ENCODE measurements at regions not wholly inside any gene's neighbourhood (a gene's known extent, or its start where the extent isn't known, plus 50 kb on each side); places are given as distances from the start of the nearest gene placed in this dataset.

GRCh38 chr12:126159139-126159538 is 1093.9 kb downstream of the AACS start:
- H3K14ac ChIP-seq (ENCODE audit: low read length) = no peak overlapping the region
- H3K79me1 ChIP-seq (ENCODE audit: low read depth, low read length) = no peaks in the 10 kb centered on the region
- no peak overlapping the region for H3K23ac ChIP-seq (ENCODE audit: low read depth, low read length, poor library complexity)
- no peak overlapping the region for H2AFZ ChIP-seq (ENCODE audit: low read length)
- no peak overlapping the region for H3K18ac ChIP-seq (ENCODE audit: low read length)
- no peak overlapping the region for H3K27ac ChIP-seq (replicated peaks; ENCODE audit: low read length)
- WGBS, 2 donors (ENCODE audit: extremely low coverage in 2 of 2, insufficient read length in 2 of 2, insufficient replicate concordance in 1 of 2) = no CpG with 5 or more reads among the region's 5 CpGs
- no peak overlapping the region for H3K4me3 ChIP-seq (ENCODE audit: low read length in 2 of 2)
- H2BK5ac ChIP-seq (ENCODE audit: low read length) = no peak overlapping the region
- H2BK120ac ChIP-seq (ENCODE audit: low read depth, low read length) = no peak overlapping the region
- H3K27me3 ChIP-seq (ENCODE audit: control insufficient read depth in 3 of 3, insufficient read depth in 3 of 3, low read depth in 1 of 3, low read length in 3 of 3) = no peaks in the 10 kb centered on the region
- H3K9ac ChIP-seq (ENCODE audit: low read depth, low read length, poor library complexity) = no peak overlapping the region
- no peak overlapping the region for H2AK5ac ChIP-seq (ENCODE audit: low read depth, low read length)
- DNase-seq (ENCODE audit: low spot score) = no peak
- H2BK12ac ChIP-seq (ENCODE audit: low read length) = no peak overlapping the region
- no peaks in the 10 kb centered on the region for H3K4me1 ChIP-seq (ENCODE audit: control insufficient read depth in 2 of 2, insufficient read depth in 1 of 2, low read depth in 1 of 2, low read length in 2 of 2)
- no peak overlapping the region for H3K4me2 ChIP-seq (ENCODE audit: insufficient read depth, low read length, poor library complexity, severe bottlenecking)
- no peak overlapping the region for H4K91ac ChIP-seq (ENCODE audit: low read depth, low read length, poor library complexity)
- H3K4ac ChIP-seq (ENCODE audit: low read length) = no peak overlapping the region
- no peak overlapping the region for H2BK15ac ChIP-seq (ENCODE audit: low read length)
- H4K8ac ChIP-seq (ENCODE audit: low read depth, low read length) = no peak overlapping the region
- no peaks in the 10 kb centered on the region for H3K9me3 ChIP-seq (replicated peaks in 1 of 2; ENCODE audit: control insufficient read depth in 2 of 2, insufficient read depth in 1 of 2, low read depth in 1 of 2, low read length in 2 of 2)
- no peaks in the 10 kb centered on the region for H3K36me3 ChIP-seq (replicated peaks in 1 of 2; ENCODE audit: control insufficient read depth in 2 of 2, insufficient read depth in 2 of 2, low read length in 2 of 2)

DNA sequence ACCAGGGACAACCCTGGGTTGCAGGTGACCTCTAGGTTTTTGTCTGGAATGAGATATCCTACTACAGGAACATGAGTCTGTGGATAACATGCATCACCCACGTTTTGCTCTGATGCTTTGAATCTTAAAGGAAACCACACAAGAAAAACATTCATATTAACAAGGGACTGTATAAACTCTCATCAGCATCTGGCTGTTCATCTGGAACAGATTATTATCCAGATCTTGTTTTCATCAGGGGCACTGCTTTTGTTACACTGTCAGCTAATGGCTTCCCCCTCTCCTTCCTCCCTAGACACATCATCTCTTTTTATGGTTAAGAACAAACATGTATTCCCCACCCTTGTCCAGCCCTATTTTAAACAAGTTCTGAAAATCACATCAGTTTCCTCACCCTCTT is 1095.7 kb downstream of the AACS start:
- no peaks in the 10 kb centered on the region for H3K9me3 ChIP-seq (replicated peaks in 1 of 2; ENCODE audit: control insufficient read depth in 2 of 2, insufficient read depth in 1 of 2, low read depth in 1 of 2, low read length in 2 of 2)
- H4K91ac ChIP-seq (ENCODE audit: low read depth, low read length, poor library complexity) = no peak overlapping the region
- H3K14ac ChIP-seq (ENCODE audit: low read length) = no peak overlapping the region
- no peak overlapping the region for H3K18ac ChIP-seq (ENCODE audit: low read length)
- no peak overlapping the region for H4K8ac ChIP-seq (ENCODE audit: low read depth, low read length)
- H2BK5ac ChIP-seq (ENCODE audit: low read length) = no peak overlapping the region
- no peaks in the 10 kb centered on the region for H3K27me3 ChIP-seq (ENCODE audit: control insufficient read depth in 3 of 3, insufficient read depth in 3 of 3, low read depth in 1 of 3, low read length in 3 of 3)
- no peak overlapping the region for H2BK120ac ChIP-seq (ENCODE audit: low read depth, low read length)
- no peak for DNase-seq (ENCODE audit: low spot score)
- H3K27ac ChIP-seq (replicated peaks; ENCODE audit: low read length) = no peak overlapping the region
- H3K23ac ChIP-seq (ENCODE audit: low read depth, low read length, poor library complexity) = no peak overlapping the region
- no peak overlapping the region for H3K4me2 ChIP-seq (ENCODE audit: insufficient read depth, low read length, poor library complexity, severe bottlenecking)
- no peaks in the 10 kb centered on the region for H3K79me1 ChIP-seq (ENCODE audit: low read depth, low read length)
- H3K4me3 ChIP-seq (ENCODE audit: low read length in 2 of 2) = no peak overlapping the region
- no peak overlapping the region for H3K9ac ChIP-seq (ENCODE audit: low read depth, low read length, poor library complexity)
- no peak overlapping the region for H2BK15ac ChIP-seq (ENCODE audit: low read length)
- no peaks in the 10 kb centered on the region for H3K4me1 ChIP-seq (ENCODE audit: control insufficient read depth in 2 of 2, insufficient read depth in 1 of 2, low read depth in 1 of 2, low read length in 2 of 2)
- no peak overlapping the region for H3K4ac ChIP-seq (ENCODE audit: low read length)
- no CpG with 5 or more reads among the region's 1 CpG for WGBS, 2 donors (ENCODE audit: extremely low coverage in 2 of 2, insufficient read length in 2 of 2, insufficient replicate concordance in 1 of 2)
- no peak overlapping the region for H2AK5ac ChIP-seq (ENCODE audit: low read depth, low read length)
- H2BK12ac ChIP-seq (ENCODE audit: low read length) = no peak overlapping the region
- no peaks in the 10 kb centered on the region for H3K36me3 ChIP-seq (replicated peaks in 1 of 2; ENCODE audit: control insufficient read depth in 2 of 2, insufficient read depth in 2 of 2, low read length in 2 of 2)
- H2AFZ ChIP-seq (ENCODE audit: low read length) = no peak overlapping the region

DNA sequence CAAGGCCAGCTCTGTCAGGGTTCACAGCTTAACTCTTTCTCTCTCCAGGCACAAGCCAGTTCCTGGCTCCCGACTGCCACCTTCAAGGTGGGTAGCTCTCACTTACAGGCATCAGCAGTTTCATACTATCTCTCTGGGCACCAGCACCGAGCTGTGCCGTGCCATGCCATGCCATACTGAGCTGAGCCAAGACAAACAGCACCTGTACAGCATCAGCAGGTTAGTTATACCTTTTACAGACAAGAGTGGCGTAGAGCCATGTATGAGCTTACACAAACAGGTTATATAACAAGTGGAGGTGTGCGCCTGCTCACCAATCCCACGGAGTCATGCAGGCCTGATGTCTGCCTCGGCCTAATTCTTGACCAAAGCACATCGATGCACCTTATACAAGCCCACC is 1098.7 kb downstream of the AACS start:
- no peak overlapping the region for H2BK5ac ChIP-seq (ENCODE audit: low read length)
- DNase-seq (ENCODE audit: low spot score) = no peak
- no peak overlapping the region for H3K23ac ChIP-seq (ENCODE audit: low read depth, low read length, poor library complexity)
- H3K79me1 ChIP-seq (ENCODE audit: low read depth, low read length) = no peaks in the 10 kb centered on the region
- no peak overlapping the region for H4K91ac ChIP-seq (ENCODE audit: low read depth, low read length, poor library complexity)
- no peak overlapping the region for H3K18ac ChIP-seq (ENCODE audit: low read length)
- no peak overlapping the region for H3K9ac ChIP-seq (ENCODE audit: low read depth, low read length, poor library complexity)
- H3K4ac ChIP-seq (ENCODE audit: low read length) = no peak overlapping the region
- no peaks in the 10 kb centered on the region for H3K4me1 ChIP-seq (ENCODE audit: control insufficient read depth in 2 of 2, insufficient read depth in 1 of 2, low read depth in 1 of 2, low read length in 2 of 2)
- H2AK5ac ChIP-seq (ENCODE audit: low read depth, low read length) = no peak overlapping the region
- H4K8ac ChIP-seq (ENCODE audit: low read depth, low read length) = no peak overlapping the region
- no peak overlapping the region for H3K27ac ChIP-seq (replicated peaks; ENCODE audit: low read length)
- no peak overlapping the region for H2AFZ ChIP-seq (ENCODE audit: low read length)
- H2BK15ac ChIP-seq (ENCODE audit: low read length) = no peak overlapping the region
- no peak overlapping the region for H2BK120ac ChIP-seq (ENCODE audit: low read depth, low read length)
- no peak overlapping the region for H3K4me3 ChIP-seq (ENCODE audit: low read length in 2 of 2)
- H3K36me3 ChIP-seq (replicated peaks in 1 of 2; ENCODE audit: control insufficient read depth in 2 of 2, insufficient read depth in 2 of 2, low read length in 2 of 2) = no peaks in the 10 kb centered on the region
- no peak overlapping the region for H2BK12ac ChIP-seq (ENCODE audit: low read length)
- no CpG with 5 or more reads among the region's 8 CpGs for WGBS, 2 donors (ENCODE audit: extremely low coverage in 2 of 2, insufficient read length in 2 of 2, insufficient replicate concordance in 1 of 2)
- no peak overlapping the region for H3K14ac ChIP-seq (ENCODE audit: low read length)
- no peak overlapping the region for H3K4me2 ChIP-seq (ENCODE audit: insufficient read depth, low read length, poor library complexity, severe bottlenecking)
- H3K27me3 ChIP-seq (ENCODE audit: control insufficient read depth in 3 of 3, insufficient read depth in 3 of 3, low read depth in 1 of 3, low read length in 3 of 3) = no peaks in the 10 kb centered on the region
- no peaks in the 10 kb centered on the region for H3K9me3 ChIP-seq (replicated peaks in 1 of 2; ENCODE audit: control insufficient read depth in 2 of 2, insufficient read depth in 1 of 2, low read depth in 1 of 2, low read length in 2 of 2)

DNA sequence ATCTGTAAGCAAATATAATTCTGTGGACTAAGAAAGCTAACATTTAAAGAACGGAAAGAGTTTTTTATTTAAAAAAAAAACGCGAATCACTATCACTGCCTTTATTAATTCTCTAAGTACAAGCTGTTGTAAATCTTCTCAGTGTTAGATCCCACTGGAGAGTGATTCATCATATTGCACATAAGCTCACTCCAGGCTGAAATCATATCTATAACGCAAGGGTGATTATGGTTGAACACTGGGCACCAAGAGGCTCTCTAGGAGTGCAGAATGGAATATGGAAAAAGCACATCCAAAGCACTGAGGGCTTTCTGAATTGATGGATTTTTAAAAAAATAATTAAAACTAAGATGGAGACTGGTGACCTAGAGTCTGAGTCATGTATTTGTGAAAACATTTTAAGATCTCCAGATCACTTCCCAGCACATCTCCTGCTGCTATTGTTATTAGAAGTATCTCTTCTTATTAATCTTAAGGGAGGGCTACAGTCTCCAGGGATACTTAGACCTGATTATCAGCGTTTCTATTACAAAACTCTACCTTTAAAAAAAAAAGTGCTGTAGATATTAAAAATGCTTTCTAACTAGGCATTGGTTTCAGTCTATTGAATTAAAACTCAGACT is 1106.8 kb downstream of the AACS start:
- no peak overlapping the region for H2BK5ac ChIP-seq (ENCODE audit: low read length)
- no peaks in the 10 kb centered on the region for H3K79me1 ChIP-seq (ENCODE audit: low read depth, low read length)
- no peak overlapping the region for H3K18ac ChIP-seq (ENCODE audit: low read length)
- H2BK120ac ChIP-seq (ENCODE audit: low read depth, low read length) = no peak overlapping the region
- H2AK5ac ChIP-seq (ENCODE audit: low read depth, low read length) = no peak overlapping the region
- H2BK15ac ChIP-seq (ENCODE audit: low read length) = no peak overlapping the region
- H3K9ac ChIP-seq (ENCODE audit: low read depth, low read length, poor library complexity) = no peak overlapping the region
- H2BK12ac ChIP-seq (ENCODE audit: low read length) = no peak overlapping the region
- no peak overlapping the region for H3K14ac ChIP-seq (ENCODE audit: low read length)
- no peak overlapping the region for H2AFZ ChIP-seq (ENCODE audit: low read length)
- H3K27me3 ChIP-seq (ENCODE audit: control insufficient read depth in 3 of 3, insufficient read depth in 3 of 3, low read depth in 1 of 3, low read length in 3 of 3) = no peaks in the 10 kb centered on the region
- DNase-seq (ENCODE audit: low spot score) = no peak
- H3K4me1 ChIP-seq (ENCODE audit: control insufficient read depth in 2 of 2, insufficient read depth in 1 of 2, low read depth in 1 of 2, low read length in 2 of 2) = no peaks in the 10 kb centered on the region
- no peaks in the 10 kb centered on the region for H3K9me3 ChIP-seq (replicated peaks in 1 of 2; ENCODE audit: control insufficient read depth in 2 of 2, insufficient read depth in 1 of 2, low read depth in 1 of 2, low read length in 2 of 2)
- H4K8ac ChIP-seq (ENCODE audit: low read depth, low read length) = no peak overlapping the region
- no peak overlapping the region for H3K4ac ChIP-seq (ENCODE audit: low read length)
- no peak overlapping the region for H3K4me3 ChIP-seq (ENCODE audit: low read length in 2 of 2)
- H4K91ac ChIP-seq (ENCODE audit: low read depth, low read length, poor library complexity) = no peak overlapping the region
- WGBS, 2 donors (ENCODE audit: extremely low coverage in 2 of 2, insufficient read length in 2 of 2, insufficient replicate concordance in 1 of 2) = no CpG with 5 or more reads among the region's 5 CpGs
- H3K27ac ChIP-seq (replicated peaks; ENCODE audit: low read length) = no peak overlapping the region
- no peak overlapping the region for H3K4me2 ChIP-seq (ENCODE audit: insufficient read depth, low read length, poor library complexity, severe bottlenecking)
- H3K23ac ChIP-seq (ENCODE audit: low read depth, low read length, poor library complexity) = no peak overlapping the region
- no peaks in the 10 kb centered on the region for H3K36me3 ChIP-seq (replicated peaks in 1 of 2; ENCODE audit: control insufficient read depth in 2 of 2, insufficient read depth in 2 of 2, low read length in 2 of 2)
